ENCODE measurements at regions not wholly inside any gene's neighbourhood (a gene's known extent, or its start where the extent isn't known, plus 50 kb on each side); places are given as distances from the start of the nearest gene placed in this dataset.

GRCh38 chr12:59164991-59165718 is 244.9 kb upstream of the LRIG3 start:
- TF ChIP-seq CHD4 (IDR thresholded peaks at IDR 0.05) (no peak), CTCF (IDR thresholded peaks at IDR 0.05 in 2 of 3, conservative IDR thresholded peaks at IDR 0.05 in 1 of 3; ENCODE audit: control insufficient read depth in 2 of 3, extremely low read depth in 1 of 3, insufficient read depth in 1 of 3, low read depth in 3 of 3, low read length in 3 of 3) (peak in 1 of 3 experiments; percentile 32; a peak in 2 of 6 replicates), ZBTB4 (CRISPR knock-in tag; IDR thresholded peaks at IDR 0.05) (no peak)

Data from GM12878 (cell line).